HepG2 (cell line): ENCODE measurements at regions not wholly inside any gene's neighbourhood (a gene's known extent, or its start where the extent isn't known, plus 50 kb on each side); places are given as distances from the start of the nearest gene placed in this dataset.

ENCODE experiments used
- ATAC-seq: fragments of 200-7000 bp; cut with Tn5 transposase; 3 replicates; pipeline ENCODE4 v1.9.1; 2020; ENCODE audit warnings: mild to moderate bottlenecking, moderate library complexity
- BruUV-seq: library from RNA; stranded (reverse); fragments of 400-500 nt; replicated peaks from 2 replicates; lab custom pipeline; 2021; lab: Mats Ljungman, UMichigan
- CTCF ChIA-PET: fragments of 300-600 bp; formaldehyde crosslinking; extraction: SDS; loops from one replicate; lab custom pipeline; 2021; ENCODE audit warnings: low total read pairs, inconsistent platforms, low intra/inter-chr PET ratio; lab: Yijun Ruan, JAX
- POLR2A ChIA-PET: fragments of 350-600 bp; sonication (Branson Sonifier 250); formaldehyde crosslinking; loops from one replicate; lab custom pipeline; 2020; ENCODE audit warnings: antibody characterized with exemption, inconsistent platforms; lab: Yijun Ruan, JAX
- DNase-seq: peaks from one replicate; pipeline ENCODE4 v3.0.0-alpha.2; 2015; ENCODE audit warnings: low spot score
- FAIRE-seq: peaks from 3 replicates; lab custom pipeline; 2011; peaks lifted over from hg19 to GRCh38; lab: Jason Lieb, UNC
- H2AFZ ChIP-seq: one replicate; pipeline ENCODE4 v1.6.1; 2011; ENCODE audit warnings: low read length, inconsistent platforms
- H3K27ac ChIP-seq: fragments of 300-600 bp; 3 replicates; pipeline ENCODE4 v1.8.0; 2011; ENCODE audit warnings: mixed run types, mild to moderate bottlenecking, mixed read lengths, low read length, inconsistent platforms; ENCODE audit not compliant: insufficient read depth; ENCODE audit errors: extremely low read length
- H3K27me3 ChIP-seq, 2 experiments: fragments of 200-600 bp in 1 of 2; 2 replicates in 1 of 2; 3 replicates in 1 of 2; pipeline versions ENCODE4 v1.6.0 to v1.8.0; 2011; ENCODE audit warnings: low read length in 2 of 2, mild to moderate bottlenecking in 2 of 2, moderate library complexity in 2 of 2, inconsistent platforms in 1 of 2; ENCODE audit not compliant: insufficient read depth in 2 of 2, control insufficient read depth in 1 of 2
- H3K36me3 ChIP-seq, 2 experiments: fragments of 200-600 bp in 1 of 2; replicated peaks in 1 of 2; 2 replicates in 1 of 2; 3 replicates in 1 of 2; pipeline versions ENCODE4 v1.5.1 to v1.8.0; 2011; ENCODE audit warnings: low read length in 2 of 2, inconsistent platforms in 1 of 2; ENCODE audit not compliant: insufficient read depth in 2 of 2, control insufficient read depth in 1 of 2
- H3K4me1 ChIP-seq: 2 replicates; pipeline ENCODE4 v1.5.1; 2012; ENCODE audit warnings: low read length, inconsistent platforms; ENCODE audit not compliant: insufficient read depth
- H3K4me2 ChIP-seq: 2 replicates; pipeline ENCODE4 v1.6.0; 2011; ENCODE audit warnings: low read depth, low read length, inconsistent platforms
- H3K4me3 ChIP-seq, 3 experiments: fragments of 200-600 bp in 1 of 3; sonication (generic), shearing (Covaris generic) in 1 of 3; replicated peaks in 1 of 3; 2 replicates each; pipeline ENCODE4 v1.5.1; 2011 to 2016; ENCODE audit warnings: low read length in 3 of 3, inconsistent platforms in 2 of 3, low read depth in 2 of 3, mild to moderate bottlenecking in 2 of 3, control low read depth in 1 of 3, mixed read lengths in 1 of 3; ENCODE audit not compliant: insufficient read depth in 1 of 3
- H3K79me2 ChIP-seq: one replicate; pipeline ENCODE4 v1.6.1; 2011; ENCODE audit warnings: low read length, inconsistent platforms; ENCODE audit not compliant: insufficient read depth
- H3K9ac ChIP-seq: 2 replicates; pipeline ENCODE4 v1.6.0; 2011; ENCODE audit warnings: mild to moderate bottlenecking, low read depth, low read length, inconsistent platforms; ENCODE audit not compliant: insufficient read depth
- H3K9me3 ChIP-seq: 2 replicates; pipeline ENCODE4 v1.5.1; 2012; ENCODE audit warnings: mild to moderate bottlenecking, low read length
- H4K20me1 ChIP-seq: 2 replicates; pipeline ENCODE4 v1.6.0; 2011; ENCODE audit warnings: inconsistent platforms, mild to moderate bottlenecking, low read length, moderate library complexity; ENCODE audit not compliant: insufficient read depth
- DR1 ChIP-seq: sonication (generic); formaldehyde crosslinking; IDR thresholded peaks from 2 replicates; pipeline ENCODE4 v1.8.0; 2021; ENCODE audit warnings: mild to moderate bottlenecking, missing genetic modification reagents, inconsistent platforms
- GRHL1 ChIP-seq: sonication (generic); formaldehyde crosslinking; conservative IDR thresholded peaks from 2 replicates; pipeline ENCODE4 v1.8.0; 2022; ENCODE audit warnings: missing genetic modification reagents
- MAFF ChIP-seq: IDR thresholded peaks from 2 replicates; pipeline ENCODE4 v1.6.1; 2011; ENCODE audit warnings: low read depth, low read length, improper control_type of control experiment
- MAFK ChIP-seq, 2 experiments: IDR thresholded peaks in 1 of 2; conservative IDR thresholded peaks in 1 of 2; 2 replicates each; pipeline ENCODE4 v1.6.1; 2011; ENCODE audit warnings: improper control_type of control experiment in 2 of 2, low read length in 2 of 2
- MAZ ChIP-seq, 2 experiments: sonication (generic) in 1 of 2; formaldehyde crosslinking in 1 of 2; IDR thresholded peaks; 2 replicates each; pipeline versions ENCODE4 v1.5.0 to v1.6.1; 2012 to 2020; ENCODE audit warnings: low read depth in 2 of 2, mild to moderate bottlenecking in 2 of 2, borderline replicate concordance in 1 of 2, improper control_type of control experiment in 1 of 2, low read length in 1 of 2, missing genetic modification reagents in 1 of 2, moderate library complexity in 1 of 2
- MTA1 ChIP-seq: sonication (generic); formaldehyde crosslinking; IDR thresholded peaks from 2 replicates; pipeline ENCODE4 v1.4.0; 2020; ENCODE audit warnings: missing genetic modification reagents, mild to moderate bottlenecking, borderline replicate concordance
- PCBP1 ChIP-seq: fragments of 200-400 bp; formaldehyde crosslinking; IDR thresholded peaks from 2 replicates; pipeline ENCODE4 v1.6.1; 2017; ENCODE audit warnings: mild to moderate bottlenecking, low read depth, low read length, borderline replicate concordance
- ZNF143 ChIP-seq: sonication (generic); formaldehyde crosslinking; IDR thresholded peaks from 2 replicates; pipeline ENCODE4 v1.4.0; 2020; ENCODE audit warnings: missing genetic modification reagents
- ZNF34 ChIP-seq: sonication (generic); formaldehyde crosslinking; IDR thresholded peaks from 2 replicates; pipeline ENCODE4 v1.4.0; 2020; ENCODE audit warnings: mild to moderate bottlenecking, missing genetic modification reagents, borderline replicate concordance
- ZNF572 ChIP-seq: sonication (generic); formaldehyde crosslinking; IDR thresholded peaks from 2 replicates; pipeline ENCODE4 v1.5.1; 2020; ENCODE audit warnings: mild to moderate bottlenecking, missing genetic modification reagents
- ZNF687 ChIP-seq: sonication (generic); formaldehyde crosslinking; IDR thresholded peaks from 2 replicates; pipeline ENCODE4 v1.5.1; 2020; ENCODE audit warnings: mild to moderate bottlenecking, missing genetic modification reagents, moderate library complexity
- ZNF713 ChIP-seq: sonication (generic); formaldehyde crosslinking; IDR thresholded peaks from 2 replicates; pipeline ENCODE4 v1.4.0; 2020; ENCODE audit warnings: mild to moderate bottlenecking, missing genetic modification reagents
- WGBS: methylation state at CpG from one replicate; pipeline ENCODE4 v1.1.6; 2017; ENCODE audit warnings: low lambda C conversion rate; 5-methylcytosine and 5-hydroxymethylcytosine counted together
- in situ Hi-C: cut with HindIII; loops from 2 replicates; pipeline ENCODE4 v1.10.0; 2017; ENCODE audit warnings: low pct_unique_long_range_greater_than_20kb; ENCODE audit not compliant: extremely low pct_ligation_motif_present
- intact Hi-C: fragments of 100-400 bp; cut with micrococcal nuclease; formaldehyde crosslinking; loops from one replicate; pipeline ENCODE4 v1.10.0; 2022; ENCODE audit not compliant: unreplicated experiment

GRCh38 chr21:24275616-24276015 is 1331.7 kb downstream of the MRPL39 start:
- Histone ChIP-seq H3K9ac (no peak overlapping the region), H3K4me2 (no peak overlapping the region)
- FAIRE-seq, result no peak
- TF ChIP-seq ZNF572 (CRISPR knock-in tag), result no peak
- peak in 1 of 2 experiments; percentile 63; a peak in 2 of 4 replicates for TF ChIP-seq MAFK (conservative IDR thresholded peaks at IDR 0.05 in 1 of 2, IDR thresholded peaks at IDR 0.05 in 1 of 2; ENCODE audit: low read length in 2 of 2)
- TF ChIP-seq MAFF, result peak; percentile 34; the same call in 1 of the 2 replicates
- TF ChIP-seq, all 625 proteins: peak for 2
- Histone ChIP-seq H3K9me3 (peaks cover 89% of the 10 kb centered on the region), H3K4me1 (no peaks in the 10 kb centered on the region), H2AFZ (no peak overlapping the region), H3K36me3 (no peaks in the 10 kb centered on the region), H3K4me3 (no peak overlapping the region), H4K20me1 (no peaks in the 10 kb centered on the region), H3K27ac (no peak overlapping the region), H3K27me3 (no peaks in the 10 kb centered on the region; a peak in 1 of 5 replicates), H3K79me2 (no peaks in the 10 kb centered on the region)
- in situ Hi-C loops (no loop called here), intact Hi-C loops (no loop called here)
- ChIA-PET CTCF (no interaction called here), POLR2A (no interaction called here)
- ATAC-seq, result no peak
- DNase-seq, result no peak
- BruUV-seq, result no TSS peak
- WGBS, result 2% methylated on average over 1 of the region's 1 CpG

GRCh38 chr21:24272521-24272938 is 1334.8 kb downstream of the MRPL39 start:
- no peak overlapping the region for H3K27ac ChIP-seq
- DNase-seq (no peak), ATAC-seq (no peak), FAIRE-seq (no peak)
- ChIA-PET CTCF (no interaction called here), POLR2A (no interaction called here)
- H3K79me2 ChIP-seq, result no peaks in the 10 kb centered on the region
- H3K4me3 ChIP-seq, result no peak overlapping the region
- H3K4me2 ChIP-seq, result no peak overlapping the region
- intact Hi-C loops, result no loop called here
- H3K9ac ChIP-seq, result no peak overlapping the region
- no peaks in the 10 kb centered on the region for H3K27me3 ChIP-seq
- H3K36me3 ChIP-seq, result no peaks in the 10 kb centered on the region
- BruUV-seq, result no TSS peak
- in situ Hi-C loops, result no loop called here
- peaks cover 90% of the 10 kb centered on the region for H3K9me3 ChIP-seq
- no peaks in the 10 kb centered on the region for H3K4me1 ChIP-seq
- 2% methylated on average over 4 of the region's 4 CpGs for WGBS
- no peaks in the 10 kb centered on the region for H4K20me1 ChIP-seq
- no peak overlapping the region for H2AFZ ChIP-seq
- TF ChIP-seq MAFK (conservative IDR thresholded peaks at IDR 0.05 in 1 of 2, IDR thresholded peaks at IDR 0.05 in 1 of 2; ENCODE audit: low read length in 2 of 2), result no peak
- TF ChIP-seq ZNF143 (CRISPR knock-in tag), result no peak
- no peak for TF ChIP-seq ZNF713 (CRISPR knock-in tag)
- no peak for TF ChIP-seq ZNF34 (CRISPR knock-in tag)
- no peak for TF ChIP-seq ZNF687 (CRISPR knock-in tag)
- no peak for TF ChIP-seq GRHL1
- TF ChIP-seq DR1 (CRISPR knock-in tag), result no peak
- TF ChIP-seq PCBP1, result no peak
- TF ChIP-seq MTA1 (CRISPR knock-in tag), result no peak
- no peak for TF ChIP-seq MAZ (IDR thresholded peaks at IDR 0.05; ENCODE audit: borderline replicate concordance, low read depth, low read length)
- no peak for TF ChIP-seq MAZ (CRISPR knock-in tag; IDR thresholded peaks at IDR 0.05; ENCODE audit: low read depth)
